T-helper 22 cell (primary cell): ENCODE measurements at regions not wholly inside any gene's neighbourhood (a gene's known extent, or its start where the extent isn't known, plus 50 kb on each side); places are given as distances from the start of the nearest gene placed in this dataset.
A peak's percentile ranks its signal among the peaks of the same experiment; 100 is the strongest.

Experiments used
- DNase-seq: peaks from one replicate; pipeline ENCODE4 v3.0.0-alpha.2; 2020; ENCODE audit warnings: low read depth

DNA sequence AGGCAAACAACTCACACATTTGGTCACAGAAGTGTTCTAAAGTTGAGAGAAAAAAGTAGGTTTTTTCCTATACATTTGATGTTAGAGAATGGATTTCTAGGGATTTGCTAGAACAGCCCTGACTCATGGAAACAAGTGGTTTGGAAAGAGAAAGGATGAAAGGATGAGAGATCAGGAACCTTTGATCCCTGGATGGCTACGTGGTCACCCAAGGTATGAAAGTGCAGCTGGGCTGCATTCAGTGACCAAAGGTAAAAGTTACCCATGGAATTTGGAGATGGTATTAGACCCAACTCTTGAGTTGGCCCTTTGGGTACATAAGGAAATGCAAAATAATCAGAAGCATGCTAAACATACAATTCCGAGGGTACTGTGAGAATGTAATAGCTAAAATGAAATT lies 61.3 kb upstream of the SPIN1 start:
- no peak for DNase-seq

DNA sequence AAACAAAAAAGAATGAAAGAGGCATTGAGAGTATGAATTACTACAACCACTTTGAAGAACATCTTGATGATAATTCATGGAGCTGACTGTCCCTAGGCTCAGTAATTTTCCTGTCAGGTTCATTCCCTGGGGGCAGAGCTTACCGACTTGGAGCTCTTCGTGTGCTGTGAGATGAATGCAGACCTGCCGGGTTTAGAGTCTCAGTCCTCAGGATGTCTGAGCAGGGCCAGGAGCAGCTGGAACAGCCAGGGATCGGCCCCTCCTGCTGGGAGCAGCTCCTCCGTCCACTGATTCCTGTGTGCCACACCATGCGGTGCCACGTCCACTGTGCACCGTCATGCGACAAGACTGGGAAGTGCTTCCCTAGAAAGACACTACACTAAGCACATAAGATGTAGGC lies 62.2 kb upstream of the SPIN1 start:
- no peak for DNase-seq

DNA sequence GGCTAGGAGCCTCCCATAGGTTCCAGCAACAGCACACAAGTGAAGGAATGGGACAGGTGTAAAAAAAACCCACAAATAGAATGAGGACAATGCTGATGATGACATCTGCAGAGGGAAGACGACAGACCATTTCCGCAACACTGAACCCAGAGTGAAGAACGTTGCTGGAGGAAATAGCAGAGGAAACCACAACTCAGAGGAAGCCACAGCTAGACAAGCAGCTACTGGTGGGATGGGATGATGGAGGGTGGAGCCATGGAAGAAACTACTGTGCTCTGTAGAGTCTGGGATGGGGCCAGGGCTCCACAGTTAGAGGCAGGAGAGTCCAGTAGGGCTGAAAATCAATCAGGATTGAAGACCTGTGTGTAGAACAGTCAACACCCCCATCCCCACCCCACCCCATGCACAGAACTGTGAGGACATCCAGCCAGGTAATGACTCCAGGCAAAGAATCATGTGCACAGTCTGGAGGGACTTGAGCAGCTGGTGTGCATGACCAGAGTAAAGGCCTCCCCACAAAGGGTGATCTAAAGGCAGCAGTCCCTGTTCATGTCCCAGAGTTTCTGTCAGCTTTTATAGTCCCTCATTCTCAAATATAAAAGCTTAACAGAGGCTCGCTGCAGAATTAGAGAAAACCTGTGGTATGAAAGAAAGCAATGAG lies 65.2 kb upstream of the SPIN1 start:
- DNase-seq = peak; percentile 51

DNA sequence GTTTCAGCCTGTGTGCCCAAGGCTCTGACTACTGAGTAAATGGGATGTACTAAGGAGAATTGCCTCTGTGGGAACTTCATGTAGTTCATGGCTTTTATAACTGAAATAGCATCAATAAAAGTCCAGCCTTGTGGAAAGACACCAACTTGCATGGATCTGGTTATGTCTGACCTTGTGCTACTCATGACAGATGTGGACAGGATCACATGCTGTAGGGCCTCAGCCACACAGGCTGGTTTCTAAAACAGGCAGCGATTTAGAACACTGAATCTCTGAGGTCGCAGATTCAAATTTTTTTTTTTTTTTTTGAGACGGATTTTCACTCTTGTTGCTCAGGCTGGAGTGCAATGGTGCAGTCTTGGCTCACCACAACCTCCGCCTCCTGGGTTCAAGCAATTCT lies 66.5 kb upstream of the SPIN1 start:
- no peak for DNase-seq

DNA sequence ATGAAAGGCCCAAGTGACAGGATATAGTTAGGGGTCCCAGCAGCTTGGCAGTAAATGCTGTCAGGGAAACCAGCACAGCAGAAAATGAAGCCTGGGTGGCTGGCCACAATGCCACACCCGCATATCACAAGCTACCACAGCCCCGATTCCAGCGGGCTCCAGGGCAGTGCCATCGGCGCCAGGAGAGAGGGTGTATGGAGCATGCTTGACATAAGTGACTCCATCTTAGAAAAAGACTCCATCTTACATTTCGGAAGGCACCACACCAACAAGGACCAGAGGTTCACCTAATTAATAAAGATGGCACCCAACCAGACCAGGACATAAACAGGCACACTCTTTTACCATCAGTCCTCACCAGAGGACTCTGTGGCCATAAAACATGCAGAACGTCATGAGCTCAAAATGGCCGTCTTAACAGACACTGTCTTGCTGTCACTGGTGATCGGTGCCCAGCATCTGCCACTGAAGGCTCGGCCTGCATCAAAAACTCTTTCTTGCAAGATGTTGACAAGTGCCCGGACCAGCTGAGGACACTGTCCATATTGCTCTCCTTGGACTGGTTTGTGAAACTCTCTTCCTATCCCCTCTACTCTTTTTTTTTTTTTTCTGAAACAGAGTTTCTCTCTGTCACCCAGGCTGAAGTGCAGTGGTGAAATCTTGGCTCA lies 67.4 kb upstream of the SPIN1 start:
- no peak for DNase-seq

DNA sequence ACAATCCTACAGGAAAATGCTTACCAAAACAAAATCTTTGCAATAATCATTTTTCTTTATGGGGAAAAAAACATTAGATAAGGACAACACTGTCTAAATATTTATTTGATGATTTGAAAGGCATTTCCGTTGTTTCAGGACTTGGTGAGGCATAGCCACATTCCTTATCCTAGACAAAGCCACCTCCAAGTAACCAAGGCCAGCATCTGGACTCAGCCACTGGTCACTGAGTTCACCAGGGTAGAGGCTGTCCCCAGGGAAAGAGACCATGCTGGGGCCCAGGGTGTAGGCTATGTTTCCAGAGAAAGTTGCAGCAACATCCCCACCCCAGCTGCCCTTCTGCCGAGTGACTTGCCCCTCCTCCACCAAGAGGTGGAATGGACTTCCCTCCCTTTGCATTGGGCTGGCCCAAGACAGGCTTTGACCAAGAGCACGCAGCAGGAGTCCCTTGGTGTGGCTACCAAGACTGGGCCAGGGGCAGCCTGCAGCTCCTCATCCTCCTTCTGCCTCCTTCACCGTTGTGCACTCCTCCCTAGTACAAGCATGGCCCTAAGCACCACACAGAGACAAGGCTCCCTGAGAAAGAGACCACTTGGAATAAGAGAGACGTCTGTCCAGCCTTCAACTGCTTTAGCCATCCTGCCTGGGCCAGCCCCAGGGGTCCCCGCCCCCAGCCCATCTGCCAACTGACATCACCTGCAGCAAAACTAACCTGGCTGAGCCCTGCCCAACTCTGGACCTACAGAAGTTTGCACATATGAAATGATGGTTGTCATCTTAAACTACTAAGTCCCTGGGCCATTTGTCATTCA lies 68.1 kb upstream of the SPIN1 start:
- DNase-seq = no peak

DNA sequence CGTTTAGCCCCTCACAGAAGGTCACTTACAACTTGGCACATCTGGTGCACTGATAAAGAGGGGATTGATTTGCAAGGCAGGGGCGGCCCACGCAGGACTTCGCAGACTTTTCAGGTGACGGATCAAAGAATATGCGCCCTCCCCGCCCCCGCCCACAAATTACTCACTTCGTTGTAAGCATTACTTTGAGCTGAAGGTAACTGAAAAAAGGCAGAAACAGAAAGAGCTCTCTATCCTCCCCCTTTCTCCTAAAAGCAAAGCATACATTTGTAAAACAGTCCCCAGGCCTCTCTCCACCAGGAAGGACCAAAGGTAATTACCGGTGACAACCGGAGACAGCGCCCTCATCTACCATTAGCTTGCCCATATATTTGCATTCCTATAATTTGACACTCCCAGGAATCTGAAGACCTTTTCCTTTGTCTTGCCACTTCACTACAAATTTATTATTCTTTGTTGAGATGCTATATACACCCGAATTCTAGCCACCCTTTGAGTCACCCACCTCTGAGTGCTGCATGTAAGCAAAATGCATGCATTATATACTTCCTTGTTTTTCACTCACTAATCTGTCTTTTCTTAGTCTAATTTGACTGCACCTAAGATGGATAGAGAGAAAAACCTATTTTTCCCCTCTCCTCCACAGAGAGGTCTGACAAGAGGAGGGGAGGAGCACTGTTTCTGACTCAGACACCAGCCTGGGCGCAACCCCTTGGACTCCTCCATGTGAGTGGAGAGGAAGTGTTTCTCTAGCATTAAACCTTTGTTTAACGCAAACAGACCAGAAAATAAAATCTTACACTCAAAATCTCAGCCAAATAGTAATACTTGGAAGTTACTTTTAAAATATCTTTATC lies 74.7 kb upstream of the SPIN1 start:
- no peak for DNase-seq

DNA sequence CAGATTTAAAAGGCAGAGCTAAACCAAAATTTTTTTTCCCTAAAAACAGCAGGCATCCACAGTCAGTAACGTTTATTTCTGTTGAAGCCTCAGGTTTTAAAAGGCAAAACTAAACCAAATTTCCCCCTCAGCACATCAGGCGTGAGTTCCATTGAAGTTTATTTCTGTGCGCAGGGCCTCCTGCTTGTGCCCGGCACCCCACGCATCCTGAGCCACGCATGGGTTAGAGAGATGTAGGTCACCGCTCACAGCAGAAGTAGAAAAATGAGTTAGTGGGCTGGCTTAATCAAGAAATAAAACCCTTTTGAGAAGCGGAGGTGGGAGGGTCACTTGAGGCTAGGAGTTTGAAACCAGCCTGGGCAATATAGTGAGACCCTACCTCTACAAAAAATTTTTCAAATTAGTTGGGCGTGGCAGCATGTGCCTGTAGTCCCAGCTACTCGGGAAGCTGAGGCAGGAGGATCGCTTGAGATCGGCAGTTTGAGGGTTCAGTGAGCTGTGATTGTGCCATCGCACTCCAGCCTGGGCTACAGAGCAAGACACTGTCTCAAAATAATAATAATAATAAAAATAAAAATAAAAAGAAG lies 75.6 kb upstream of the SPIN1 start:
- DNase-seq = no peak

DNA sequence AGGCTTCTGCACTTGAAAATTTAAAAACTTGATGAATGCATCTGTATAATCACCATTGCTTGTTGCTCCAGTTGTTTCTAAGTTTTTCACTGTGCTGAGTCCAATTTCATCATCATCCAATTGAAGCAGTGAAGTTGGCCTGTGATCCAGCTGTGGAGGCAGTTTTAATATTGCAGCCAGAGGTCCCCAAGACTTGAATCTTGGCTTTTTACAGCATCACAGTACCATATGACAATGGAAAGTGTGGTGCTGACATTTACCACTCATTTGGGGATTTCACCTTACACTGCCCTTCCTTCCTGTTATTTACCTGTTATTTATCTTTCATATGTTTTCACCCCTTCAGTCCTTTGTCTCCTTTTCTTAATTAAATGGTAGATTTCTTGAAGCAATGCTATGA lies 76.2 kb upstream of the SPIN1 start:
- DNase-seq = no peak

DNA sequence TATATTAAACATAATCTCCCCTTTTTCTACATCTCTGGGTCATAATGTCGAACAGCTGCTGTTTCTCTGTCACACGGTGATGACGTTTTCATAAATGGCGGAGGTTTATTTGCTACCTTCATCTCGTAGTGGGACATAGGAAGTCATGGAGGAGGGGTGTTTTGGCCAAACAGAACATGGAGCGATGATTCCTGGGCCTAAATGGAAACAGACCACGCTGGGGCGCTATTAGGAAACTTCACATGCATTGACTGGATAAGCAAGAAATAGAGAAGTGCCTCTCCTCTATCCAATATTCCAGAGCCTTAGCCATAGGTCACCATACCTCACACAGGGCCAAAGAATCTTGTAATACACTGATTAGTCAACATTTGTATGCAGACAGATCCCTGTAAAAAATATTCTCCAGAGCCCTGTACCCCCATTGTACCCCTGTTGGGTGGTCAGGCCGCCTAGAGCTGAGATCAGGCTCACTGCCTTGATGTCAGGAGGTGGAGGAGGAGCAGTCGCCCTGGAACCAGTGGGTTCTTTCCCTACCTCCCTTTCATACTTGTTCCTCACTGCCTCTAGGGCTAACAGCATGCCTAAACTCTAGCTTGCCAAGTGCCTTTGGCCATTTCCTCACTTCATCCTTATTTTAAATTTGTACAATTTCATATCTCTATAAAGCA lies 77.8 kb upstream of the SPIN1 start:
- no peak for DNase-seq

DNA sequence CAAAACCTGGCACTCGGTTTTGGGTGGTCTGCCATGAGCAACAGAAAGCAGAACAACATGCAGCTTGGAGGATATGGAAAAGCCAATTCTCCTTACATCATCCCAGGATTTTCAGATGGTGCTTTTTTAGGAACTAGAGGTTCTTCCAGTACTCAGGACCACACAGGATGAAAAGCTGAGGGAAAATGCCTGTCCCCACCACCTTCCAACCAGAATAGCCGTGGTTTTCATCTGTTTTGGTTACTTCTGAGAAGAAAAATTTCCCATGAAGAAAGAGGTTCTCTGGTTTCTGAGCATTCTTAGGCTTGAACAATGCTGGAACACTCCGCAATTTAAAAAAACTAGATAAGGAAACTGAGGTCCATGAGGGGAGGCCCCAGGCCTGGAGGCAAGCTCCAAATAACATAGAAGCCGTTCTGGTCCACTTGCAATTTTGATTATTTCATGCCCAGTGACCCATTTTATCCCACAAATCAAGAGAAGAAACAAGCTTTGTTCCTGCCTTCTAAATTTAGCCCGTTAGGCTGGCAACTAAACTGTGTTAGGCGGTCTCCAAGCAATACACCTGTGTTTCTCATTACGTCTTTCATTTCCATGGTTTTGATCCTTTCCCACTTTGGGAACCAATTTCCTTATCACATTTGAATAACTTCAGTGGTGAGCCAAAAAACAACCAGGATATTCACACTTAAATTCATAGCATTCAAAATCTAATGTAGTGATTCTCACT lies 79.2 kb upstream of the SPIN1 start:
- DNase-seq = no peak

DNA sequence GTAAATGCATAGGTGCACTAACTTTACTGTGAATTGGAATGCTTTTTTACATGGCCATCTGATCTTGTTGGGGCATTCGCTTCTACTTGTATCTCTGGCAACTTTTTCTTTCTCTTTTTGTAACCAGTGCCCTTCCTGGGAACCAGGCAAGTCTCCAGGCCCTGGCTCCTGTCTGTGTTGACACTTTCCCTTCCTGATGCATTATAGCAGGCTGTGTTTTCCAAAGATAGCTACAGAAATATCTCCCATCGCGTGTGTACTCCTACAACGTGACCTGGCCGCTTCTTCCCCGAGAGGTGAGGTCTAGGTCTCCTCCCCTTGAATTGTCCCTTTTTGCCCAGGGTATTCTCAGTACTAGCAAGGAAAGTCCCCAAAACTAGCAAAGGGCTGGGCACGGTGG lies 81.1 kb upstream of the SPIN1 start:
- DNase-seq = no peak

DNA sequence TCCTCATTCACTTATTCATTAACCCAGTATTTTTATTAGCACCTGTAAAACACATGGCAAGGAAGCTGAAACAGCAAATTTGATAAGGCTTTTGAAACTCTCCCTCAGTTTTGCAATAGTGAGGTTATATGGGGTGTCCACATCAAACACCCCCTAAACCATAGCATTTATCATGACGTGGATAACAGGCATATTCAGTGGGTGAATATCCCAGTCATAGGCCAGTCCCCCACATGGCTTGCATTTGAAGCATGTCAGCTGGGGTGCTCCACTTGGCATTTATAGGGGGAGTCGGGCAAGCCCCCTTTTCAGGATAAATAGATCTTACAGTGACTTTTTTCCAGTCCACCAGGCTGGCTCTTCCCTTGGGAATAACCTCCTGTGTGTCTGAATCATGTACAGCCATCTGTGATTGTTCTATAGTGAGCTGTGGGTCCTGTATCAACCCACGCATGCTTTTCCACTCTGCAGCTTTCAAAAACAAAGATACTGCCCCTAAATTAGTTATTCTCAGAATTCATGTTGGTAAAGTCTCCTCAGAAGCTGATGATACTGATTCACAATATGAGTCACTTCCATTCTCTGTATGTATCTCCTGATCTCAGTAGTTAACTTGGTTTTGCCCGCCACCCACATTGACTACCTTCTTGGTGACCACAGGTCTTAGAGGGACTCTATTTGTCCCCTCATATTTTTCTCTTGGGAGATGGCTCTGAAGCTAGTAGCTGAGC lies 84.4 kb upstream of the SPIN1 start:
- DNase-seq = no peak

DNA sequence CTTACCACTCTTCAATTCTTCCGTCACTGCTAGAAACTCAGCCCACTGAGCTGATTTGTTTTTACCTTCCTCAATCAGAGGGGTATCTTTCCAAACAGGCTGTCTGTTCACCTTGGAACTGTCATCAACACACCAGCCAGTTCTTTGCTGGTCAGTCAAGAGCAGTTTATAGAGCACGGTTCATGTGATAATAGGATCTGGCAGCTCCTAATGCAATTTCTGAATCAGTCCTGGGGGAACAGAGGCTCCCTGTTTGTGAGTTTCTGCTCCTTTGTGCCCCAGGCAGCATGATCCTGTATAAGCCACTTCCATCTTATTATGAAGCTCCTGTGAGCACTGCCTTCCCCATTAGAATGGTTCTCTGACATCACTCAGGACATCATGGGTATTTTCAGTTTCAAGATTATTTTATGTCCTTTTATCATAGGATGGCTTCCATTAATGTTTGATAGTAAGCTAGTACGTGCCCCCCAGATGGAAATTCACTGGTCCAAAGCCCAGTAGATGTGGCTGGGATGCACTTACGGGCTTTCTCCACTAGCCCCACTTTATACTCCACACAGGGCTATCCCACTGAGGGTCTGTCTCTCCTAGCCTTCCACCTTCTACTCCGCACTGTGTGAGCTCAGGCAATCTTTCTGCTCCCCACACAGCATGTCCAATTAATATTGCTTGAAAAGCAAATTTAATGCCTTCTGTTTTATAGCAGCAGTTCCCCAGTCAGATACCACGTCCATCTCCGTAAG lies 85.5 kb upstream of the SPIN1 start:
- DNase-seq = no peak

DNA sequence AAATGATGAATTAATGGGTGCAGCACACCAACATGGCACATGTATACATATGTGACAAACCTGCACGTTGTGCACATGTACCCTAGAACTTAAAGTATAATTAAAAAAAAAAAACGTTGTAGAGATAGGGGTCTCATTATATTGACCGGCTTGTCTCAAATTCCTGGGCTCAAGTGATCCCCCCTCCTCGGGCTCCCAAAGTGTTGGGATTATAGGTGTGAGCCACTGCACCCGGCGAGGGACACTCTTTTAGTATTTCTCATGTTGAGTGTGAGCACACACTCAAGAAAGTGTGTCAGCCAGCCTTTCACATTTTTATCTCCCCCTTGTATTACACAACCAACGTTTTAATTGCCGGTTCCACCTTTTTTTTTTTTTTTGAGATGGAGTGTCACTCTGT lies 87.7 kb upstream of the SPIN1 start:
- no peak for DNase-seq

DNA sequence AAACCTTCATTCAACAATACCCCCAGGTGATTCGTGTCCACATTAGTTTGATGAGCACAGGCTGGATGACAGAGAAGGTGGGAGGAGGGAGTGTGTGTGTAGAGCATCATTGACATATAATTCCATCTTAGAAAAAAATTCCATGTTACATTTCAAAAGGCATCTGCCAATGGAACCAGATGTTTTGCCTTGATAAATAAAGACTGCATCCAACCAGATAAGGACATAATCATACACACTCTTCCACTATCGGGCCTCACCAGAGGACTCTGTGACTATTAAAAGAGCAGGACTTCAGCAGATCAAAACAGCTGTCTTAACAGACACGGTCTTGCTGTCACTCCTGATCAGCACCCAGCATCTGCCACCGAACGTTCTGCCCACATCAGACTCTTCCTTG lies 96.4 kb upstream of the SPIN1 start:
- DNase-seq = no peak

DNA sequence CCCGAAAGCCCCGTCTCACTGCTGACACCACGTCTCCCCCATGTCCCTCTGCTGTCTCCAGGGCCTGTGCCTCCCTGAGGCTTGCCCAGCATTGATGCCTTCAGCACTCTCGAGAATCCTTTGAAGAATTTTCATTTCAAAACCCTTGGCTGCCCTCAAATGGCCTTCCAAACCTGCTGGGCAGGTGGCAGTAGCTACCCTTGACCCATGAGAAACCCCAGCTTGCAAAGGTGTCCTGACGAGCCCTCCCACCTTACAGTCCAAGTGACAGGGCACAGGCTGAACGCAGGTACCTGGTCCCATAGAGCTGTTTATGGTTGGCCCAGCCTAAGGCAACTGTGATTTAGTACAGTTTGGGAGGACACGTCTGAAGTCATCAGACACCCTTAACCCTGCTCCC lies 97.2 kb upstream of the SPIN1 start:
- DNase-seq = no peak

DNA sequence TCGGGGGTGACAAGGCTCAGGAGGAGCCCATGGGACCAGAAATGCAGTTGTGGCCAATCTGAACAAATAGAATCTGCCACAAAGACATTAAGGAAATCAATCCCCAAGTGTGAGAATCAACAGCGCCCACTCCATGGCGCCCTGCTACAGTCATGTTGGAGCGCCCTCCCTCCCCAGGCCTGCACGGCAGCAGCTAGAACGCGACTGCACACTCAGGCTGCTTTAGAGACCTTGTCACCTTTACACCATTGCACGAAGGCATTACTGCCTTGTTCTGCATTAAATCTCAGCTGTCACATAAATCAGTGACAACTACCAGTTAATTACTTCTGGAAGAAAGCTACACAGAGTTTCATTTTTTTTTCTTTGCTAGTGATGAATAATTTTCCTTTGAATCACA lies 98.7 kb upstream of the SPIN1 start:
- DNase-seq = no peak

DNA sequence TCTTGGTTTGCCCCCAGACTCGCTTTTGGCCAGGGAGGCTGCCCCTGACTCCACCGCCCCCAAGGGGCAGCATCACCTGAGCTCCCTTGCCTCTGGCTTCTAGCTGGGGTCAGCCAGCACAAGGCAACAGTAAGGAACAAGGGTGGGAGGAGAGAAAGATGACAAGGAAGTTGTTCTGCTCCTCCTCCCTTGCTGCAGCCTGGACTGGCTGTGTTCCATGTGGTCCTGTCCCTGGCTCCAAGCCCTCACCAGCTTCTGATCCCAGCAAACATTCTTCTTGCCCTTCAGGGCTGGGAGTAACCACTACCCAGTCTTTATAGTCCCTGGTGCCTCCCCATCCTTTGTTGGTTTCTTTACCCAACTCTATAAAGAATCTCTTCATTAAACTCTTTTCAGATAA lies 100.3 kb upstream of the SPIN1 start:
- DNase-seq = no peak
